ENCODE measurements at regions not wholly inside any gene's neighbourhood (a gene's known extent, or its start where the extent isn't known, plus 50 kb on each side); places are given as distances from the start of the nearest gene placed in this dataset.

- TF ChIP-seq CTCF (IDR thresholded peaks at IDR 0.05; ENCODE audit: low read length) (no peak), EZH2 (IDR thresholded peaks at IDR 0.05; ENCODE audit: borderline replicate concordance, low read length) (no peak)
Measured at GRCh38 chr6:104143757-104144156, 716.0 kb downstream of the HACE1 start.

Data from OCI-LY1 (cell line).